ENCODE measurements at regions not wholly inside any gene's neighbourhood (a gene's known extent, or its start where the extent isn't known, plus 50 kb on each side); places are given as distances from the start of the nearest gene placed in this dataset.

DNA sequence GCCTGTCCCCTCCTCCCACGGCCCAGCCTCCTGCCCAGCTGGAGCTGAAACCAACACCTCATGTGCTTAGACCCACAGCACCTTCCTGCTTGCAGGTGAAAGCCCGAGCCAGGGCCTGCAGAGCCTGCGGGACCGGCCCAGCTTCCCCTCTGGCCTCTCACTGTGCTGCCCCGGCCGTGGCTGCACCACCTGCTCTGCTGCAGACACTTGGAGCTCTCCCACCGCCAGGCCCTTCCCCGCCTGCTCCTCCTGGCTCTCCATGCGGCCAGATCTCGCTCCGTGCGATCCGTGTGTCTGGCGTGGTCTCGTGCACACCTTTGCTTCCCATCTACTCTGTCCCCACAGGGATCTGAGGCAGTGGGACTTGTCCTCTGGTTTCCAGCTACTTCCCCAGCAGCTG is 72.2 kb upstream of the FBRSL1 start:
- H3K4me3 ChIP-seq (ENCODE audit: insufficient read depth, low read depth, low read length), result no peak overlapping the region
- H3K4me1 ChIP-seq (ENCODE audit: control insufficient read depth, insufficient read depth, low read length), result peaks cover 3% of the 10 kb centered on the region; the same call in 1 of the 2 replicates
- DNase-seq (no peak), ATAC-seq (ENCODE audit: low read depth) (no peak)
- H3K9me1 ChIP-seq (ENCODE audit: insufficient read depth, low read length), result no peaks in the 10 kb centered on the region
- TF ChIP-seq RCOR1 (IDR thresholded peaks at IDR 0.05; ENCODE audit: insufficient replicate concordance, low read length) (no peak), RAD21 (IDR thresholded peaks at IDR 0.05; ENCODE audit: low read length) (no peak), BHLHE40 (IDR thresholded peaks at IDR 0.05; ENCODE audit: low read depth, low read length) (no peak), MAZ (IDR thresholded peaks at IDR 0.05; ENCODE audit: borderline replicate concordance, low read depth, low read length) (no peak), FOS (IDR thresholded peaks at IDR 0.05; ENCODE audit: low read depth, low read length) (no peak), CHD1 (IDR thresholded peaks at IDR 0.05; ENCODE audit: low read depth, low read length) (no peak), POLR2A (IDR thresholded peaks at IDR 0.05; ENCODE audit: low read depth, low read length) (no peak), RFX5 (IDR thresholded peaks at IDR 0.05; ENCODE audit: low read depth, low read length) (no peak), CEBPB (IDR thresholded peaks at IDR 0.05; ENCODE audit: low read depth, low read length) (no peak), NFE2L2 (IDR thresholded peaks at IDR 0.05; ENCODE audit: low read depth, low read length) (no peak), MXI1 (IDR thresholded peaks at IDR 0.05; ENCODE audit: borderline replicate concordance, low read depth, low read length) (no peak), SMC3 (IDR thresholded peaks at IDR 0.05; ENCODE audit: low read depth, low read length) (no peak)
- TF ChIP-seq, protein P1, sequence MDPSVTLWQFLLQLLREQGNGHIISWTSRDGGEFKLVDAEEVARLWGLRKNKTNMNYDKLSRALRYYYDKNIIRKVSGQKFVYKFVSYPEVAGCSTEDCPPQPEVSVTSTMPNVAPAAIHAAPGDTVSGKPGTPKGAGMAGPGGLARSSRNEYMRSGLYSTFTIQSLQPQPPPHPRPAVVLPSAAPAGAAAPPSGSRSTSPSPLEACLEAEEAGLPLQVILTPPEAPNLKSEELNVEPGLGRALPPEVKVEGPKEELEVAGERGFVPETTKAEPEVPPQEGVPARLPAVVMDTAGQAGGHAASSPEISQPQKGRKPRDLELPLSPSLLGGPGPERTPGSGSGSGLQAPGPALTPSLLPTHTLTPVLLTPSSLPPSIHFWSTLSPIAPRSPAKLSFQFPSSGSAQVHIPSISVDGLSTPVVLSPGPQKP (IDR thresholded peaks at IDR 0.05; ENCODE audit: borderline replicate concordance, low read depth, low read length), result no peak
- TF ChIP-seq, protein P2, sequence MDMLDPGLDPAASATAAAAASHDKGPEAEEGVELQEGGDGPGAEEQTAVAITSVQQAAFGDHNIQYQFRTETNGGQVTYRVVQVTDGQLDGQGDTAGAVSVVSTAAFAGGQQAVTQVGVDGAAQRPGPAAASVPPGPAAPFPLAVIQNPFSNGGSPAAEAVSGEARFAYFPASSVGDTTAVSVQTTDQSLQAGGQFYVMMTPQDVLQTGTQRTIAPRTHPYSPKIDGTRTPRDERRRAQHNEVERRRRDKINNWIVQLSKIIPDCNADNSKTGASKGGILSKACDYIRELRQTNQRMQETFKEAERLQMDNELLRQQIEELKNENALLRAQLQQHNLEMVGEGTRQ (IDR thresholded peaks at IDR 0.05; ENCODE audit: low read depth, low read length), result no peak
- TF ChIP-seq, protein P3, sequence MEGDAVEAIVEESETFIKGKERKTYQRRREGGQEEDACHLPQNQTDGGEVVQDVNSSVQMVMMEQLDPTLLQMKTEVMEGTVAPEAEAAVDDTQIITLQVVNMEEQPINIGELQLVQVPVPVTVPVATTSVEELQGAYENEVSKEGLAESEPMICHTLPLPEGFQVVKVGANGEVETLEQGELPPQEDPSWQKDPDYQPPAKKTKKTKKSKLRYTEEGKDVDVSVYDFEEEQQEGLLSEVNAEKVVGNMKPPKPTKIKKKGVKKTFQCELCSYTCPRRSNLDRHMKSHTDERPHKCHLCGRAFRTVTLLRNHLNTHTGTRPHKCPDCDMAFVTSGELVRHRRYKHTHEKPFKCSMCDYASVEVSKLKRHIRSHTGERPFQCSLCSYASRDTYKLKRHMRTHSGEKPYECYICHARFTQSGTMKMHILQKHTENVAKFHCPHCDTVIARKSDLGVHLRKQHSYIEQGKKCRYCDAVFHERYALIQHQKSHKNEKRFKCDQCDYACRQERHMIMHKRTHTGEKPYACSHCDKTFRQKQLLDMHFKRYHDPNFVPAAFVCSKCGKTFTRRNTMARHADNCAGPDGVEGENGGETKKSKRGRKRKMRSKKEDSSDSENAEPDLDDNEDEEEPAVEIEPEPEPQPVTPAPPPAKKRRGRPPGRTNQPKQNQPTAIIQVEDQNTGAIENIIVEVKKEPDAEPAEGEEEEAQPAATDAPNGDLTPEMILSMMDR (conservative IDR thresholded peaks at IDR 0.05; ENCODE audit: low read depth, low read length), result no peak
- H2AK5ac ChIP-seq (ENCODE audit: low read depth, low read length), result no peak overlapping the region
- no peaks in the 10 kb centered on the region for H3K36me3 ChIP-seq (ENCODE audit: control insufficient read depth, insufficient read depth, low read length)
- H3K23ac ChIP-seq (ENCODE audit: low read depth, low read length), result no peak overlapping the region
- no peak overlapping the region for H4K91ac ChIP-seq (ENCODE audit: insufficient read depth, low read depth, low read length)
- H3K4me2 ChIP-seq (ENCODE audit: low read depth, low read length), result no peak overlapping the region
- H2BK5ac ChIP-seq (ENCODE audit: low read depth, low read length, poor library complexity, severe bottlenecking), result no peak overlapping the region
- no peak overlapping the region for H3K14ac ChIP-seq (replicated peaks; ENCODE audit: low read depth, low read length)
- H3K18ac ChIP-seq (ENCODE audit: low read depth, low read length), result no peak overlapping the region
- no peak overlapping the region for H3K27ac ChIP-seq (ENCODE audit: insufficient read depth, low read length)
- ChIA-PET CTCF (interaction anchor here (2.0 kb wide), 1 partner anchor 197 kb away, joined by 5 read pairs; no protein-coding TSS in a partner anchor), POLR2A (ENCODE audit: unreplicated experiment) (no interaction called here)
- H2AFZ ChIP-seq (replicated peaks; ENCODE audit: low read length, poor library complexity), result no peak overlapping the region
- H3K27me3 ChIP-seq (ENCODE audit: control insufficient read depth, insufficient read depth, low read length), result peaks cover 28% of the 10 kb centered on the region
- no peak overlapping the region for H2AK9ac ChIP-seq (replicated peaks; ENCODE audit: low read depth, low read length, poor library complexity)
- no peak overlapping the region for H2BK15ac ChIP-seq (ENCODE audit: low read depth, low read length)
- no peak overlapping the region for H3K56ac ChIP-seq (ENCODE audit: extremely low read depth, insufficient read depth, low read length)
- H3K4ac ChIP-seq (ENCODE audit: low read depth, low read length), result no peak overlapping the region
- dilution Hi-C loops (cut with HindIII; ENCODE audit: low sequenced_read_pairs, unreplicated experiment), result no loop called here
- 89% methylated on average over 9 of the region's 15 CpGs; no CpG with 5 or more reads in 1 of the 2 experiments for WGBS, 2 experiments (ENCODE audit: extremely low coverage in 2 of 2, insufficient read length in 1 of 2)
- BruUV-seq (replicated peaks), result no TSS peak
- peaks cover 2% of the 10 kb centered on the region; the same call in 1 of the 2 replicates for H3K9me3 ChIP-seq (ENCODE audit: control insufficient read depth, insufficient read depth, low read length)
- H4K5ac ChIP-seq (ENCODE audit: low read depth, low read length), result no peak overlapping the region
- H3K9ac ChIP-seq (ENCODE audit: low read depth, low read length), result no peak overlapping the region
- H3K79me1 ChIP-seq (ENCODE audit: low read depth in 1 of 2, low read length in 2 of 2), result no peaks in the 10 kb centered on the region
- in situ Hi-C loops (cut with MboI; ENCODE audit: low sequenced_read_pairs), result loop anchor here (5.0 kb wide), 2 partner anchors 200 to 265 kb away; partner anchors contain the start of gene P2RX2
- H4K20me1 ChIP-seq (ENCODE audit: insufficient read depth, low read length), result no peaks in the 10 kb centered on the region
- H2BK20ac ChIP-seq (ENCODE audit: low read depth, low read length), result no peak overlapping the region
- no peak overlapping the region for H4K8ac ChIP-seq (ENCODE audit: low read depth in 2 of 2, low read length in 2 of 2)
- intact Hi-C loops (cut with micrococcal nuclease), result no loop called here
- no peak overlapping the region for H2BK120ac ChIP-seq (ENCODE audit: low read depth, low read length)

All from IMR-90 (cell line).